A673 (cell line): ENCODE measurements at regions not wholly inside any gene's neighbourhood (a gene's known extent, or its start where the extent isn't known, plus 50 kb on each side); places are given as distances from the start of the nearest gene placed in this dataset.

Experiments used
- CTCF ChIP-seq: fragments of 300-800, 200-600 bp; sonication (generic); conservative IDR thresholded peaks from 2 replicates; pipeline ENCODE4 v1.5.1; 2017; ENCODE audit warnings: low read depth, mild to moderate bottlenecking, antibody characterized with exemption, low read length, moderate library complexity, mixed read lengths
- EZH2 ChIP-seq: fragments of 200-600 bp; sonication (generic); IDR thresholded peaks from 2 replicates; pipeline ENCODE4 v1.6.1; 2017; ENCODE audit warnings: borderline replicate concordance, low read depth, mild to moderate bottlenecking, mixed read lengths, antibody characterized with exemption, low read length; ENCODE audit not compliant: poor library complexity, severe bottlenecking

DNA sequence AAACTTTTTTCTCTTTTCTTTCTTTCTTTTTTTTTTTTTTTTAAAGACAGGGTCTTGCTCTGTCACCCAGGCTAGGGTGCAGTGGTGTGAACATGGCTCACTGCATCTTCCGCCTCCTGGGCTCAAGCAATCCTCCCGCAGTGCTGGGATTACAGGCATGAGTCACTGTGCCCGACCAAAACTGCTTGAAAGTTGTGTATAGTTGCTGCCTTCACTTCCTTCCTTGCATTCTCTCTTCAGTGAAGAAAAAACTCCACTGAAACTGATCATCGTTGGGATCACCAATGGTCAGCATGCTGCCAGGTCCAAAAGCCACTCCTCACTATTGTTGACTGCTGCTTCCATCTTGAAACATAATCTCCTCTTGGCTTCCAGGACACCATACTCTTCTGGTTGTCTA, 66.6 kb upstream of the CTNNA1 start:
- no peak for TF ChIP-seq CTCF
- TF ChIP-seq EZH2, result no peak
